GM23248 (cell line): ENCODE measurements at regions not wholly inside any gene's neighbourhood (a gene's known extent, or its start where the extent isn't known, plus 50 kb on each side); places are given as distances from the start of the nearest gene placed in this dataset.

ENCODE experiments used
- DNase-seq: peaks from one replicate; pipeline ENCODE4 v3.0.0-alpha.2; 2015
- H2AFZ ChIP-seq: fragments of 200-600 bp; sonication (generic); 2 replicates; pipeline ENCODE4 v1.6.1; 2016; ENCODE audit warnings: antibody characterized with exemption
- H3F3A ChIP-seq: fragments of 200-600 bp; sonication (generic); 2 replicates; pipeline ENCODE4 v1.6.1; 2016; ENCODE audit warnings: mild to moderate bottlenecking, antibody characterized with exemption, mixed run types; ENCODE audit not compliant: insufficient read depth
- H3K27ac ChIP-seq: fragments of 200-600 bp; sonication (generic); 2 replicates; pipeline ENCODE4 v1.5.1; 2016; ENCODE audit warnings: mild to moderate bottlenecking
- H3K27me3 ChIP-seq: fragments of 200-600 bp; sonication (generic); replicated peaks from 2 replicates; pipeline ENCODE4 v1.6.1; 2016; ENCODE audit warnings: mild to moderate bottlenecking; ENCODE audit not compliant: insufficient read depth
- H3K36me3 ChIP-seq: fragments of 200-600 bp; sonication (generic); 2 replicates; pipeline ENCODE4 v1.6.1; 2016; ENCODE audit warnings: low read depth, mild to moderate bottlenecking
- H3K4me1 ChIP-seq: fragments of 200-600 bp; sonication (generic); 2 replicates; pipeline ENCODE4 v1.6.1; 2016; ENCODE audit warnings: mild to moderate bottlenecking; ENCODE audit not compliant: insufficient read depth
- H3K4me2 ChIP-seq: fragments of 200-600 bp; sonication (generic); one replicate; pipeline ENCODE4 v1.6.1; 2016; ENCODE audit warnings: mild to moderate bottlenecking; ENCODE audit not compliant: unreplicated experiment
- H3K4me3 ChIP-seq: fragments of 200-600 bp; sonication (generic); 2 replicates; pipeline ENCODE4 v1.5.1; 2016; ENCODE audit warnings: mild to moderate bottlenecking
- H3K79me2 ChIP-seq: fragments of 200-600 bp; sonication (generic); 2 replicates; pipeline ENCODE4 v1.6.1; 2016; ENCODE audit warnings: mild to moderate bottlenecking; ENCODE audit not compliant: insufficient read depth
- H3K9ac ChIP-seq: fragments of 200-600 bp; sonication (generic); 2 replicates; pipeline ENCODE4 v1.6.1; 2016; ENCODE audit warnings: mild to moderate bottlenecking
- H3K9me2 ChIP-seq: fragments of 200-600 bp; sonication (generic); 2 replicates; pipeline ENCODE4 v1.6.1; 2016; ENCODE audit warnings: mixed run types, mild to moderate bottlenecking, moderate library complexity; ENCODE audit not compliant: insufficient read depth
- H3K9me3 ChIP-seq: fragments of 200-600 bp; sonication (generic); one replicate; pipeline ENCODE4 v1.6.1; 2017; ENCODE audit warnings: low read depth
- H4K20me1 ChIP-seq: fragments of 200-600 bp; sonication (generic); 2 replicates; pipeline ENCODE4 v1.6.0; 2016; ENCODE audit not compliant: insufficient read depth
- EZH2 ChIP-seq: fragments of 200-600 bp; sonication (generic); IDR thresholded peaks from 2 replicates; pipeline ENCODE4 v1.6.1; 2018; ENCODE audit warnings: antibody characterized with exemption, mild to moderate bottlenecking; ENCODE audit not compliant: insufficient read depth, poor library complexity, severe bottlenecking
- EZH2phosphoT487 ChIP-seq: fragments of 200-600 bp; sonication (generic); IDR thresholded peaks from 2 replicates; pipeline ENCODE4 v1.6.1; 2018; ENCODE audit warnings: antibody characterized with exemption, moderate library complexity, mild to moderate bottlenecking, low read depth; ENCODE audit not compliant: insufficient read depth
- WGBS, 2 experiments: methylation state at CpG; one replicate each; pipeline ENCODE4 v1.1.6; 2015 to 2017; ENCODE audit warnings: low lambda C conversion rate in 2 of 2, low coverage in 1 of 2; ENCODE audit errors: missing lambda C conversion rate in 2 of 2; 5-methylcytosine and 5-hydroxymethylcytosine counted together
- in situ Hi-C: fragments of 300-500 bp; cut with MboI; formaldehyde crosslinking; loops from 2 replicates; pipeline ENCODE4 v1.15.0; 2020

- H3K9ac ChIP-seq: no peak overlapping the region
- in situ Hi-C loops: no loop called here
- H2AFZ ChIP-seq: no peak overlapping the region
- peaks cover 7% of the 10 kb centered on the region; the same call in 1 of the 2 replicates for H3K4me1 ChIP-seq
- H3K79me2 ChIP-seq: no peaks in the 10 kb centered on the region
- no peak overlapping the region for H3K4me2 ChIP-seq
- H3K27me3 ChIP-seq: no peaks in the 10 kb centered on the region
- no peaks in the 10 kb centered on the region for H3K9me3 ChIP-seq
- DNase-seq: no peak
- H3K36me3 ChIP-seq: no peaks in the 10 kb centered on the region
- 96 to 100% methylated on average over 1 of the region's 1 CpG for WGBS, 2 experiments
- TF ChIP-seq EZH2phosphoT487 (no peak), EZH2 (no peak)
- H3F3A ChIP-seq: no peaks in the 10 kb centered on the region; the same call in 1 of the 2 replicates
- H4K20me1 ChIP-seq: no peaks in the 10 kb centered on the region
- no peak overlapping the region for H3K4me3 ChIP-seq
- H3K27ac ChIP-seq: no peak overlapping the region
- no peaks in the 10 kb centered on the region for H3K9me2 ChIP-seq
Observed at GRCh38 chr6:105504706-105505105, 101.8 kb upstream of the PREP start.

DNA sequence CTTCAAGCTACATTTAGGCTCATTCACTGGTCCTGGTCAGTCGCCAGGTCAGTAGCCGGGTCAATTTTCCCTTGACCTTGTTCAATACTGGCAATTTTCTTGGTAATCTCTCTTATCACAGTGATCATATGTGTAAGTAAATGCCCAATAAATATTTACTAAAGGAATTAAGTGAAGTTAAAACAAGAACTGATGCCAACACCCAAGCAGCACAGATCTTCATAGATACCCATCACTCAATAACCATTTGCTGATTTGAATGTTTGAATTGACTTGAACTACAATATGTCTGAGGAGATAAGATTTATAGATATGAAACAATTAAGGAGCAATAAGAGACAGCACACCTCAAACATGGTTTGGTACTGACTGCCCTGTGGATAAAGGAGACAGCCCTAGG is 100.8 kb upstream of the PREP start:
- H3K4me1 ChIP-seq: peaks cover 10% of the 10 kb centered on the region; the same call in 1 of the 2 replicates
- no peak overlapping the region for H3K27ac ChIP-seq
- H3K4me3 ChIP-seq: no peak overlapping the region
- no peaks in the 10 kb centered on the region for H4K20me1 ChIP-seq
- H3K36me3 ChIP-seq: no peaks in the 10 kb centered on the region
- H3K9ac ChIP-seq: no peak overlapping the region
- in situ Hi-C loops: no loop called here
- no peak for TF ChIP-seq EZH2
- TF ChIP-seq EZH2phosphoT487: no peak
- H3K27me3 ChIP-seq: no peaks in the 10 kb centered on the region
- no peaks in the 10 kb centered on the region; the same call in 1 of the 2 replicates for H3F3A ChIP-seq
- no peaks in the 10 kb centered on the region for H3K9me2 ChIP-seq
- H3K4me2 ChIP-seq: no peak overlapping the region
- DNase-seq: no peak
- no peaks in the 10 kb centered on the region for H3K79me2 ChIP-seq
- 96 to 100% methylated on average over 2 of the region's 2 CpGs for WGBS, 2 experiments
- H2AFZ ChIP-seq: no peak overlapping the region
- no peaks in the 10 kb centered on the region for H3K9me3 ChIP-seq

DNA sequence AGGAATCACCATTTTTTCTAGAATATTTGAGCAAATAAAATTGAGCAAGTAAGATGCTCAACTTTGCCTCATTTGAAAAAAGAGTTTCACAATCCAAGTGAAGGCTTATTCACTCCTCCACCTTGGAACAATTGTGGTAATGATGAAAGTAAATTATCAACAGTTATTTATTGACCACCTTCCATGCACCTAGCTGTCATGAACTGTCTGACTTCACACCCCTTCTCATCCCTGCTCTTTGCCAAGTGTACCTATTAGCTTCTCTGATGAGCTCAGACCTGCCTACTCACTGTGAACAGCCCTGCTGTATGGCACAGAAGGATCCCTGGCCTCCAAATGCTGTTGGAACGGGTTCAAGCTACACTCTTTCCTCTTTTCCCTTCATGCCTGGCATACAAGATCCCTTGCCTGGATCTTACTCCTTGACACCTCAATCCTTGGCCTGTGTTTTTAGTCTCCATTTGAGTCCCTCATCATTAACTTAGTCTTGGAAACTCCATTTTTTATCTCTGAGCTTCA is 99.0 kb upstream of the PREP start:
- H3K36me3 ChIP-seq: no peaks in the 10 kb centered on the region
- H3K9me2 ChIP-seq: no peaks in the 10 kb centered on the region
- in situ Hi-C loops: no loop called here
- no peaks in the 10 kb centered on the region for H3K27me3 ChIP-seq
- H3K79me2 ChIP-seq: no peaks in the 10 kb centered on the region
- no peak for DNase-seq
- no peaks in the 10 kb centered on the region; the same call in 1 of the 2 replicates for H3F3A ChIP-seq
- no peaks in the 10 kb centered on the region for H3K9me3 ChIP-seq
- H3K4me2 ChIP-seq: no peak overlapping the region
- no peak overlapping the region for H3K9ac ChIP-seq
- peaks cover 10% of the 10 kb centered on the region; the same call in 1 of the 2 replicates for H3K4me1 ChIP-seq
- no peak overlapping the region for H3K27ac ChIP-seq
- H3K4me3 ChIP-seq: no peak overlapping the region
- no peak overlapping the region for H2AFZ ChIP-seq
- no peaks in the 10 kb centered on the region for H4K20me1 ChIP-seq
- TF ChIP-seq EZH2 (no peak), EZH2phosphoT487 (no peak)
- WGBS, 2 experiments: 75 to 86% methylated on average over 1 of the region's 1 CpG

GRCh38 chr6:105501246-105501645 is 98.4 kb upstream of the PREP start:
- no peaks in the 10 kb centered on the region for H3K79me2 ChIP-seq
- in situ Hi-C loops: no loop called here
- no peaks in the 10 kb centered on the region for H4K20me1 ChIP-seq
- no peaks in the 10 kb centered on the region for H3K27me3 ChIP-seq
- H3K9ac ChIP-seq: no peak overlapping the region
- DNase-seq: no peak
- H3K4me2 ChIP-seq: no peak overlapping the region
- H3K4me3 ChIP-seq: no peak overlapping the region
- no peaks in the 10 kb centered on the region for H3K9me2 ChIP-seq
- H2AFZ ChIP-seq: no peak overlapping the region
- peaks cover 10% of the 10 kb centered on the region; the same call in 1 of the 2 replicates for H3K4me1 ChIP-seq
- H3K36me3 ChIP-seq: no peaks in the 10 kb centered on the region
- no peaks in the 10 kb centered on the region for H3K9me3 ChIP-seq
- no peak overlapping the region for H3K27ac ChIP-seq
- H3F3A ChIP-seq: no peaks in the 10 kb centered on the region; the same call in 1 of the 2 replicates
- 33 to 62% methylated on average over 1 of the region's 1 CpG for WGBS, 2 experiments
- TF ChIP-seq EZH2phosphoT487 (no peak), EZH2 (no peak)

GRCh38 chr6:105500693-105501092 is 97.8 kb upstream of the PREP start:
- no peak for DNase-seq
- in situ Hi-C loops: no loop called here
- Histone ChIP-seq H3F3A (no peaks in the 10 kb centered on the region; the same call in 1 of the 2 replicates), H3K9me2 (no peaks in the 10 kb centered on the region), H3K79me2 (no peaks in the 10 kb centered on the region), H3K4me3 (no peak overlapping the region), H2AFZ (no peak overlapping the region), H3K4me2 (no peak overlapping the region), H3K4me1 (peaks cover 10% of the 10 kb centered on the region; the same call in 1 of the 2 replicates), H3K9me3 (no peaks in the 10 kb centered on the region), H3K9ac (no peak overlapping the region), H3K27me3 (no peaks in the 10 kb centered on the region), H3K27ac (no peak overlapping the region), H4K20me1 (no peaks in the 10 kb centered on the region), H3K36me3 (no peaks in the 10 kb centered on the region)
- TF ChIP-seq EZH2phosphoT487 (no peak), EZH2 (no peak)
- 100% methylated on average over 1 of the region's 1 CpG for WGBS, 2 experiments
